ENCODE measurements at regions not wholly inside any gene's neighbourhood (a gene's known extent, or its start where the extent isn't known, plus 50 kb on each side); places are given as distances from the start of the nearest gene placed in this dataset.

DNA sequence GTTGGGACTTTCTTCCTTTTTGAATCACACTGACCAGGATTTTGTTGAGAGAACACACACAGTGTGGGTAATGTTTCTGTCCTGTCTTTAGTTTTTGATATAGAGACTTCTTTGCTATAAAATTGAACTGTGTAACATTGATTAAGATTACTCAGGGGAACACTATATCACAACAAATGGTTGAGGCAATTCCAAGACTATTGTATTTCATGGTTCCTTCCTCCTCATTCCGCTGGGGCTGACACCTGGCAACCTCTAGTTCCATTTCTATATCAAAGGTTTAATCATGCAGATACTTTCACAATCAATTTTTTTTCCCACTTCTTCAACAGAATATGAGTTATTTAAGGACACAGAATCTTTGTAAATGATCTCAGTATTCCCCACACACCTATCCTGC lies 182.2 kb downstream of the TAF11L14 start:
- no peaks in the 10 kb centered on the region for H3K79me1 ChIP-seq (ENCODE audit: low read depth, low read length)
- no peak overlapping the region for H2BK12ac ChIP-seq (ENCODE audit: low read depth, low read length)
- FAIRE-seq (no peak), DNase-seq (ENCODE audit: low read depth in 1 of 2, low spot score in 2 of 2) (no peak)
- no peak overlapping the region for H3K23ac ChIP-seq (ENCODE audit: insufficient read length)
- H2AK5ac ChIP-seq (ENCODE audit: low read depth, low read length), result no peak overlapping the region
- no peak overlapping the region for H4K91ac ChIP-seq (replicated peaks; ENCODE audit: insufficient read length, low read length)
- H3K14ac ChIP-seq (ENCODE audit: insufficient read length), result no peak overlapping the region
- no peak overlapping the region for H2AFZ ChIP-seq (ENCODE audit: low read length)
- no peaks in the 10 kb centered on the region for H3K4me1 ChIP-seq (replicated peaks in 1 of 4; ENCODE audit: control insufficient read depth in 3 of 4, insufficient read depth in 4 of 4, low read length in 3 of 4)
- H3K4me2 ChIP-seq (ENCODE audit: insufficient read depth in 1 of 2, low read depth in 2 of 2, low read length in 2 of 2), result no peak overlapping the region
- no peaks in the 10 kb centered on the region for H3K79me2 ChIP-seq (ENCODE audit: control insufficient read depth in 1 of 2, insufficient read depth in 2 of 2, low read length in 2 of 2)
- H2BK120ac ChIP-seq (replicated peaks; ENCODE audit: low read depth, low read length), result no peak overlapping the region
- 95% methylated on average over 1 of the region's 1 CpG; no CpG with 5 or more reads in 1 of the 2 experiments for WGBS, 2 experiments (ENCODE audit: extremely low coverage in 1 of 2, insufficient coverage in 1 of 2, insufficient read length in 1 of 2, insufficient replicate concordance in 2 of 2, low coverage in 1 of 2, low lambda C conversion rate in 2 of 2, missing lambda C conversion rate in 1 of 2)
- H3K56ac ChIP-seq (replicated peaks; ENCODE audit: insufficient read length, low read depth, low read length), result no peak overlapping the region
- no peak overlapping the region for H3K9ac ChIP-seq (replicated peaks in 1 of 4; ENCODE audit: extremely low read depth in 1 of 4, low read depth in 3 of 4, low read length in 3 of 4)
- no peak overlapping the region for H2BK15ac ChIP-seq (ENCODE audit: low read length)
- H3K4ac ChIP-seq (replicated peaks; ENCODE audit: insufficient read length, low read depth, low read length), result no peak overlapping the region
- no peak overlapping the region for H4K5ac ChIP-seq (ENCODE audit: insufficient read length, low read depth, low read length)
- H3K23me2 ChIP-seq (ENCODE audit: low read depth, low read length), result no peaks in the 10 kb centered on the region
- no peak overlapping the region for H4K8ac ChIP-seq (ENCODE audit: extremely low read depth, insufficient read depth, low read length)
- H3K36me3 ChIP-seq (ENCODE audit: control insufficient read depth in 2 of 4, insufficient read depth in 4 of 4, low read length in 3 of 4), result no peaks in the 10 kb centered on the region
- H3K27me3 ChIP-seq (replicated peaks in 1 of 4; ENCODE audit: control insufficient read depth in 3 of 4, extremely low read depth in 1 of 4, insufficient read depth in 3 of 4, low read length in 3 of 4), result no peaks in the 10 kb centered on the region
- no peak overlapping the region for H2BK5ac ChIP-seq (ENCODE audit: low read depth, low read length)
- H3K9me3 ChIP-seq (ENCODE audit: insufficient read depth in 2 of 2, low read depth in 1 of 2, low read length in 1 of 2), result no peaks in the 10 kb centered on the region; a peak in 1 of 4 replicates
- no peak overlapping the region for H3K27ac ChIP-seq (ENCODE audit: low read depth, low read length)
- no peak overlapping the region for H2BK20ac ChIP-seq (ENCODE audit: low read length)
- ChIA-PET POLR2A (ENCODE audit: partially characterized antibody) (no interaction called here), CTCF (ENCODE audit: partially characterized antibody) (no interaction called here)
- no peak for TF ChIP-seq TBP (IDR thresholded peaks at IDR 0.05; ENCODE audit: low read depth, low read length)
- TF ChIP-seq, protein P1, sequence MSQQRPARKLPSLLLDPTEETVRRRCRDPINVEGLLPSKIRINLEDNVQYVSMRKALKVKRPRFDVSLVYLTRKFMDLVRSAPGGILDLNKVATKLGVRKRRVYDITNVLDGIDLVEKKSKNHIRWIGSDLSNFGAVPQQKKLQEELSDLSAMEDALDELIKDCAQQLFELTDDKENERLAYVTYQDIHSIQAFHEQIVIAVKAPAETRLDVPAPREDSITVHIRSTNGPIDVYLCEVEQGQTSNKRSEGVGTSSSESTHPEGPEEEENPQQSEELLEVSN (IDR thresholded peaks at IDR 0.05), result no peak
- TF ChIP-seq SUZ12 (IDR thresholded peaks at IDR 0.05; ENCODE audit: low read length), result no peak
- TF ChIP-seq POLR2AphosphoS5 (IDR thresholded peaks at IDR 0.05; ENCODE audit: low read depth, low read length), result no peak
- TF ChIP-seq NANOG (IDR thresholded peaks at IDR 0.05; ENCODE audit: insufficient read depth, low read depth, low read length, poor library complexity, severe bottlenecking), result no peak
- TF ChIP-seq RBBP5 (IDR thresholded peaks at IDR 0.05; ENCODE audit: borderline replicate concordance, low read depth, low read length), result no peak
- TF ChIP-seq POLR2A (IDR thresholded peaks at IDR 0.05; ENCODE audit: control extremely low read depth in 1 of 2, low read depth in 2 of 2, low read length in 2 of 2), result no peak
- no peak overlapping the region for H3K4me3 ChIP-seq (ENCODE audit: extremely low read depth in 1 of 4, insufficient read depth in 2 of 4, low read depth in 3 of 4, low read length in 4 of 4)
- no peak overlapping the region for H3K18ac ChIP-seq (ENCODE audit: extremely low read depth, low read length)
- H4K20me1 ChIP-seq (replicated peaks in 1 of 2; ENCODE audit: control insufficient read depth in 1 of 2, insufficient read depth in 2 of 2, low read length in 2 of 2), result no peaks in the 10 kb centered on the region

All from H1 (cell line).